K562 (cell line): ENCODE measurements at regions not wholly inside any gene's neighbourhood (a gene's known extent, or its start where the extent isn't known, plus 50 kb on each side); places are given as distances from the start of the nearest gene placed in this dataset.

Experiments
- ATAC-seq: fragments of 200-7000 bp; cut with Tn5 transposase; 3 replicates; pipeline ENCODE4 v1.9.1; 2020; ENCODE audit warnings: moderate library complexity
- BruUV-seq: library from RNA; stranded (reverse); fragments of 400-500 nt; replicated peaks from 2 replicates; lab custom pipeline; 2021; lab: Mats Ljungman, UMichigan
- CTCF ChIA-PET: fragments of 300-600 bp; formaldehyde crosslinking; extraction: SDS; loops from one replicate; lab custom pipeline; 2021; ENCODE audit warnings: low intra/inter-chr PET ratio; lab: Yijun Ruan, JAX
- POLR2A ChIA-PET: fragments of 300-600, 350-650 bp; sonication (Branson Sonifier 250); formaldehyde crosslinking; extraction: SDS; loops from one replicate; lab custom pipeline; 2021; ENCODE audit warnings: antibody characterized with exemption, inconsistent platforms; lab: Yijun Ruan, JAX
- DNase-seq, 4 experiments: peaks; one replicate each; pipeline versions ENCODE4 v3.0.0 to v3.0.0-alpha.2; 2011 to 2018; ENCODE audit warnings: low spot score in 3 of 4, mixed read lengths in 3 of 4; ENCODE audit errors: extremely low read depth in 1 of 4
- FAIRE-seq: peaks from 2 replicates; lab custom pipeline; 2011; peaks lifted over from hg19 to GRCh38; lab: Jason Lieb, UNC
- H2AFZ ChIP-seq: 2 replicates; pipeline ENCODE4 v1.6.0; 2011; ENCODE audit warnings: low read depth, low read length, control low read depth, inconsistent platforms
- H3K27ac ChIP-seq: fragments of 200-600 bp; 3 replicates; pipeline ENCODE4 v1.8.0; 2011; ENCODE audit warnings: low read depth, mild to moderate bottlenecking, control low read depth, inconsistent platforms, low read length, moderate library complexity, mixed read lengths; ENCODE audit errors: extremely low read depth
- H3K27me3 ChIP-seq, 2 experiments: fragments of 300-600 bp in 1 of 2; 2 replicates in 1 of 2; 3 replicates in 1 of 2; pipeline versions ENCODE4 v1.6.0 to v1.8.0; 2011; ENCODE audit warnings: inconsistent platforms in 2 of 2, low read length in 2 of 2, mild to moderate bottlenecking in 1 of 2, mixed read lengths in 1 of 2, moderate library complexity in 1 of 2; ENCODE audit not compliant: control insufficient read depth in 2 of 2, insufficient read depth in 2 of 2
- H3K36me3 ChIP-seq: fragments of 300-600 bp; 3 replicates; pipeline ENCODE4 v1.8.0; 2011; ENCODE audit warnings: mild to moderate bottlenecking, low read length, inconsistent platforms; ENCODE audit not compliant: control insufficient read depth, insufficient read depth
- H3K4me1 ChIP-seq, 2 experiments: fragments of 200-600 bp in 1 of 2; replicated peaks in 1 of 2; 2 replicates in 1 of 2; 3 replicates in 1 of 2; pipeline versions ENCODE4 v1.5.1 to v1.8.0; 2011; ENCODE audit warnings: inconsistent platforms in 2 of 2, low read length in 2 of 2, mild to moderate bottlenecking in 1 of 2, mixed read lengths in 1 of 2, moderate library complexity in 1 of 2; ENCODE audit not compliant: control insufficient read depth in 2 of 2, insufficient read depth in 2 of 2
- H3K4me2 ChIP-seq: 2 replicates; pipeline ENCODE4 v1.6.1; 2011; ENCODE audit warnings: low read length, control low read depth, inconsistent platforms, mixed read lengths; ENCODE audit not compliant: insufficient read depth
- H3K4me3 ChIP-seq: fragments of 200-600 bp; sonication (generic), shearing (Covaris generic); 2 replicates; pipeline ENCODE4 v1.5.1; 2016; ENCODE audit warnings: control low read depth, inconsistent platforms
- H3K79me2 ChIP-seq: fragments of 200-600 bp; 3 replicates; pipeline ENCODE4 v1.8.0; 2011; ENCODE audit warnings: low read length, inconsistent platforms; ENCODE audit not compliant: control insufficient read depth, insufficient read depth
- H3K9ac ChIP-seq, 2 experiments: 2 replicates each; pipeline versions ENCODE4 v1.6.0 to v1.6.1; 2011; ENCODE audit warnings: low read depth in 2 of 2, low read length in 2 of 2, control low read depth in 1 of 2, inconsistent platforms in 1 of 2, mild to moderate bottlenecking in 1 of 2, mixed read lengths in 1 of 2; ENCODE audit not compliant: insufficient read depth in 1 of 2
- H3K9me1 ChIP-seq: one replicate; pipeline ENCODE4 v1.6.0; 2011; ENCODE audit warnings: inconsistent platforms, mild to moderate bottlenecking, low read length, moderate library complexity; ENCODE audit not compliant: control insufficient read depth, insufficient read depth
- H3K9me3 ChIP-seq: replicated peaks from 2 replicates; pipeline ENCODE4 v1.5.1; 2011; ENCODE audit warnings: low read depth, low read length, inconsistent platforms; ENCODE audit not compliant: control insufficient read depth, insufficient read depth
- H4K20me1 ChIP-seq: replicated peaks from 2 replicates; pipeline ENCODE4 v1.6.1; 2011; ENCODE audit warnings: low read length, inconsistent platforms, mixed read lengths; ENCODE audit not compliant: control insufficient read depth, insufficient read depth
- HOXB6 ChIP-seq: fragments of 250-450 bp; sonication (Bioruptor Pico); IDR thresholded peaks from 2 replicates; pipeline ENCODE4 v1.5.1; 2022; ENCODE audit warnings: mild to moderate bottlenecking, borderline replicate concordance
- IRF9 ChIP-seq: fragments of 450-650 bp; IDR thresholded peaks from 2 replicates; pipeline ENCODE4 v1.6.1; 2016; ENCODE audit warnings: missing biosample characterization, missing genetic modification characterization
- MIER1 ChIP-seq: fragments of 450-650 bp; IDR thresholded peaks from 2 replicates; pipeline ENCODE4 v1.6.1; 2016; ENCODE audit warnings: antibody characterized with exemption, mild to moderate bottlenecking, low read depth
- NFIC ChIP-seq: fragments of 450-650 bp; IDR thresholded peaks from 2 replicates; pipeline ENCODE4 v1.6.1; 2017; ENCODE audit warnings: mild to moderate bottlenecking, inconsistent platforms
- WHSC1 ChIP-seq: IDR thresholded peaks from one replicate; pipeline ENCODE4 v1.6.1; 2012; ENCODE audit warnings: low read length, control low read depth, inconsistent platforms
- ZBTB40 ChIP-seq, 2 experiments: fragments of 450-650 bp in 1 of 2; sonication (generic) in 1 of 2; formaldehyde crosslinking in 1 of 2; IDR thresholded peaks; 2 replicates each; pipeline versions ENCODE4 v1.7.1 to v1.9.0; 2016 to 2022; ENCODE audit warnings: inconsistent platforms in 1 of 2, mild to moderate bottlenecking in 1 of 2, missing genetic modification reagents in 1 of 2
- ZBTB49 ChIP-seq: sonication (generic); formaldehyde crosslinking; IDR thresholded peaks from 2 replicates; pipeline ENCODE4 v1.8.0; 2022; ENCODE audit warnings: missing genetic modification reagents, mild to moderate bottlenecking, borderline replicate concordance
- ZC3H8 ChIP-seq: fragments of 450-650 bp; IDR thresholded peaks from 2 replicates; pipeline ENCODE4 v1.6.1; 2017
- WGBS: fragments of 100-300 bp; shearing (Covaris generic); methylation state at CpG from one replicate; pipeline ENCODE4 v1.1.6; 2016; ENCODE audit warnings: low coverage, mixed read lengths; ENCODE audit not compliant: insufficient coverage; ENCODE audit errors: missing lambda C conversion rate; 5-methylcytosine and 5-hydroxymethylcytosine counted together
- in situ Hi-C: fragments of 300-500 bp; cut with MboI; formaldehyde crosslinking; loops from 4 replicates; pipeline ENCODE4 v1.15.0; 2018; ENCODE audit warnings: inconsistent platforms, mixed read lengths
- intact Hi-C: fragments of 100-400 bp; cut with micrococcal nuclease; formaldehyde crosslinking; loops from 2 replicates; pipeline ENCODE4 v1.14.2; 2022
- TF ChIP-seq, protein P1 (sequence below): fragments of 250-450 bp; sonication (Bioruptor Pico); IDR thresholded peaks from 2 replicates; pipeline ENCODE4 v1.5.0; 2021

GRCh38 chrX:13498238-13498637 is 71.2 kb upstream of the EGFL6 start:
- Histone ChIP-seq H3K9ac (no peak overlapping the region), H3K4me3 (no peak overlapping the region), H4K20me1 (no peaks in the 10 kb centered on the region), H3K79me2 (no peaks in the 10 kb centered on the region), H3K9me3 (no peaks in the 10 kb centered on the region), H3K4me2 (no peak overlapping the region), H3K27me3 (peaks cover 3 to 12% of the 10 kb centered on the region in 2 experiments; a peak in 1 of 5 replicates), H2AFZ (no peak overlapping the region), H3K9me1 (no peaks in the 10 kb centered on the region), H3K36me3 (no peaks in the 10 kb centered on the region), H3K4me1 (no peaks in the 10 kb centered on the region), H3K27ac (no peak overlapping the region)
- intact Hi-C loops (no loop called here), in situ Hi-C loops (loop anchor here (25.0 kb wide), 1 partner anchor 686 kb away; no protein-coding TSS in a partner anchor)
- ATAC-seq: no peak
- 6% methylated on average over 2 of the region's 2 CpGs for WGBS
- no peak for DNase-seq
- ChIA-PET CTCF (no interaction called here), POLR2A (no interaction called here)
- FAIRE-seq: no peak
- BruUV-seq: no TSS peak
- TF ChIP-seq MIER1 (no peak), ZC3H8 (no peak), HOXB6 (CRISPR knock-in tag) (no peak), NFIC (peak; percentile 30; the same call in 1 of the 2 replicates), ZBTB49 (CRISPR knock-in tag) (no peak), ZBTB40 (IDR thresholded peaks at IDR 0.05) (peak; percentile 81), ZBTB40 (CRISPR knock-in tag; IDR thresholded peaks at IDR 0.05) (no peak), IRF9 (tag) (no peak), WHSC1 (no peak)
- TF ChIP-seq, protein P1, sequence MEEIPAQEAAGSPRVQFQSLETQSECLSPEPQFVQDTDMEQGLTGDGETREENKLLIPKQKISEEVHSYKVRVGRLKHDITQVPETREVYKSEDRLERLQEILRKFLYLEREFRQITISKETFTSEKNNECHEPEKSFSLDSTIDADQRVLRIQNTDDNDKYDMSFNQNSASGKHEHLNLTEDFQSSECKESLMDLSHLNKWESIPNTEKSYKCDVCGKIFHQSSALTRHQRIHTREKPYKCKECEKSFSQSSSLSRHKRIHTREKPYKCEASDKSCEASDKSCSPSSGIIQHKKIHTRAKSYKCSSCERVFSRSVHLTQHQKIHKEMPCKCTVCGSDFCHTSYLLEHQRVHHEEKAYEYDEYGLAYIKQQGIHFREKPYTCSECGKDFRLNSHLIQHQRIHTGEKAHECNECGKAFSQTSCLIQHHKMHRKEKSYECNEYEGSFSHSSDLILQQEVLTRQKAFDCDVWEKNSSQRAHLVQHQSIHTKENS (CRISPR knock-in tag): no peak
